ENCODE measurements at regions not wholly inside any gene's neighbourhood (a gene's known extent, or its start where the extent isn't known, plus 50 kb on each side); places are given as distances from the start of the nearest gene placed in this dataset.

DNA sequence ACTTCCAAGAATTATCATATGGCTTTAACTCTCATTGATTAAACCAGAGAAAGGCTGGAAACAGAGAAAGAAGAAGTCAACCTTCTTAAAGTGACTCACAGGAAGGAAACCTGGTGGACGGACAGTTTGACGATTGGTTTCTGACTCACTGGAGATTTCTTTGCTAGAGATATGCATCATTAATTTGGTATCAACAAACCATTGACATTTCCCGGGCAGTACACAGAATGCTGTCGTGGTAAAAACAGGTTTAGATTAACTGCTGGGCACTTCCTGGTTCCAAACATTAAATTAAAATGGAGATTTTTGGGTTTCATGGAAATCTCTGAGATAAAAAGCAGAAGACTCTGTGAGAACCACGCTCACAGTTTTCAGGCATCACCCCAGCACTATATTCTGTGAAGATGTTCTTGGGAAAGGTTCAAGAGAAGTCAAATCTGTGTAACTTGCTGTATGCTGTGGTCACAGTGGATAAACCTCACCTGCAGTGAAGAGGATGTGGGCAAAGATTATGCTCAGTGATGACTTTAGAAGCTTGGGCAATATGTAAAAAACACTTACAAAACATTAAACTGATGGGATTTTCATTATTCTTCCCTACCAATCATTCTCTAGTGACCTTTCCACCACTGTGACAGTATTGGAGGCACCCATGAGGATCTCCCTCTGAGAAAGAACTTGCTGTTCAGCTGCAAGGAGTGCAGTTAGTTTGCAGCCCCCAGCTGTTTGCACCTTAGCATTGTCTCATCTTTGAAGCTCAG is 61.1 kb upstream of the CD44 start:
- DNase-seq (ENCODE audit: low read depth): no peak

DNA sequence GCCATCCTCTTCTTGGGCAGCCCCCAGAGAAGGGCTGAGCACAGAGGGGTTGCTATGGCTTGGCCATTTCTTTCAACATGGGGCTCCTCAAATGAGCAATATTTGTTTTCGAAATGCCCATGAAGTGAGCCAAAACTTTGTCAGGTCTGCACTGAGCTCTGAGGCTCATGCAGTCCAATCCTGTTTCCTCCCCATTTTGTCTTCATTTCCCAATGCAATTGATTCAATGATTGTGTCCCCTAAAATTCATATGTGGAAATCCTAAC is 60.6 kb upstream of the CD44 start:
- no peak for DNase-seq (ENCODE audit: low read depth)

DNA sequence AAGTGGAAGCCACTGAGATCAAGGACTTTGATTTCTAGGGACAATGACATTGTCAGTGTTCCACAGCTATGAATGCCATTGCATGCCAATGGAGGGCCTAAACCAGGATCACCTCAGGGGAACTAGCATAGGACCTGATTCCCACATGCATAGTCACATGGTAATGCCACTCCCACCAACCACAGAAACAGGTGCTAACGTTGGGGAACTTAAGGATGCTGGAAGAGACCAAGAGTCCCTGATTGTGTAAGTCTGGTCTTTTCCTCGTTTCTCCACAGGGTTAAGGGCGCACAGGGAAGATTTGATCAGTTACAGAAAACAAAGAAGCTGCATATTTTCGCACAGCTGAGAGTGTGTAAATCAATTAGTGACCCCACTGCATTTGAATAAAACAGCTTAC is 59.4 kb upstream of the CD44 start:
- no peak for DNase-seq (ENCODE audit: low read depth)

DNA sequence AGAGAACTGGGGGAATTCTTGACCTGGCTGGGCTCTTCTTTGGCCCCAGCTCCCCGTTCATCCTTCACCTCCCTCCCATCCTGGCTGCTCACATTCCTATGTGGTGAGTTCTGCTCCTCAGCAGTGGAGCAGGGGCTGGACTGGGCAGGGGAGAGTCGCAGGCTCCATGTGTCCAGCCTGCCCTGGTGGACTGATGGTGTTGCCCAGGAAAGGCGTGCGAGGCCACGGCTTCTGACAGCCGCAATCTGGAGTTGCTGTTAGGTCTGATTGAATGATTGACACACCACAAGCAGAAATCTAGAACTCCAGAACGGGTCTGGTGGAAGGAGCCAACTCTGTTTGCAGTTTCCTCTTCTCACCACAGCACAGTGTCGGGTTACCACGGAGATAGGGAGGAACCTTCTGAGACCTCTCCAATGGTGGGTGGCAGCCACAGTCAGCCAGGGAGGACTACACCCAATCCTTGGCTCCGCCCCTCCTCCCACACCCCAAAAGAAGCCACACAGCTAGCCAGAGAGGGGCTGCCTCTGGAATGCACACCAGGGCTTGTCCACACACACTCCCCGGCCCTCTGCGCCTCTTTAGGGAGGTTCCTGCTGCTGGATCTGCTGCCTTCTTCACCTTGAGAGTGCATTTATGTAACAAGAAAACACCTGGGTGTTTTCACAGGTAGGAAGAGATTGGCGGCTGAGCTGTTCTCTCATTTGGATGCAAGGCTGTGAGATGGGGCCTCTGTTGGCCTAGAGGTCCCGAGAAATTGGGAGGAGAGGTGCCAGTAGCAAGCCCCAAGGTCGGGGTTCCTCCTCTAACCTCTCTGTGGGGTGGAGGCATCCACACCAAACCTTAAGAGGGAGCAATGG is 56.4 kb upstream of the CD44 start:
- DNase-seq (ENCODE audit: low read depth): peak; percentile 91

DNA sequence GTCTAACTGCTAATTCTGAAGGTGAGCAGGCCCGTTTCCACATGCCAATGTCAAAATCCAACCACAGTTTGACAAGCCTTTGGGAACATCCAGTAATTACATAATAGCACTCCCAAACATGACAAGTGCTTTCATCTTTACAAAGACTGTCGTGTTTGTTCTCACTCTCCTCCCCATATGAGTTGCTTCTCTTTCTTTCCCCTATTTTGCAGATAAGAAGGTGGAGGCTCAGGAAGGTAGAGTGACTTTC is 55.9 kb upstream of the CD44 start:
- DNase-seq (ENCODE audit: low read depth): no peak

DNA sequence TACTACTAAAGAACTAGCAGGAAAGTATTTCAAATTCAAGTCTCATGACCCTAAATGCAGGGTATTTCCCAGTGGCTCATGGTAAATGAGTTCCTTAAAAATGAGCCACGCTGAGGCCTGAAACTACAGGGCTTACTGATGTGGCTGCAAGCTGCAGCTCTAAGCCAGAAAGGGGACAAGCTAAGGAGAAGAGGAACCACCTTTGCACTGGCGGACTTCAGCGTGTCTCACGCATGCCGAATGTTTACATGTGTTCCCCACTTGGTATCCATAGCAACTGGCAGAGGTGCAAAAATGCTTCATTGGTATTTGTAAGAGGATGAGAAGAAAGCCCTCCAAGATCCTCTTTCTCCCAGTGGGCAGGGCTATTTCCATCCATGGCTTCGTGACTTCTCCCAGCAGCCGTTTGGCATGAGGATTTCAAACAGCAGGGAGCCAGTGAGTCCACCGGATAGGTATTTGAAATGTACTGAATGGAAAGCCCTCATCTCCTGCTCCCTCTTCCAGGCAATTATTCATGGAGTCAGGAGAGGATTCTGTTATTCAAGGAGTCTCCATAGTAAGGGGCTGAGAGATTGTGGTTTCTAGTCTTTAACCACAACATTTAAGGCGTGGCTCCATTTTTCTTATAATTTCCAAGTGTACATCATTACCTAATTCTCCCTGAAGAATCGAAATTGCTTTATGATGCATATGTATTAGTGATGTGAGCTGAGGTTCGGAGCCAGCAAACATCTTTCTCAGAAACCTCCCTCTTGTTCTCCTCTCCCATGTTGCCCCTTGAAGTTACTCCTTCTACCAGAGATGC is 55.3 kb upstream of the CD44 start:
- DNase-seq (ENCODE audit: low read depth): no peak

DNA sequence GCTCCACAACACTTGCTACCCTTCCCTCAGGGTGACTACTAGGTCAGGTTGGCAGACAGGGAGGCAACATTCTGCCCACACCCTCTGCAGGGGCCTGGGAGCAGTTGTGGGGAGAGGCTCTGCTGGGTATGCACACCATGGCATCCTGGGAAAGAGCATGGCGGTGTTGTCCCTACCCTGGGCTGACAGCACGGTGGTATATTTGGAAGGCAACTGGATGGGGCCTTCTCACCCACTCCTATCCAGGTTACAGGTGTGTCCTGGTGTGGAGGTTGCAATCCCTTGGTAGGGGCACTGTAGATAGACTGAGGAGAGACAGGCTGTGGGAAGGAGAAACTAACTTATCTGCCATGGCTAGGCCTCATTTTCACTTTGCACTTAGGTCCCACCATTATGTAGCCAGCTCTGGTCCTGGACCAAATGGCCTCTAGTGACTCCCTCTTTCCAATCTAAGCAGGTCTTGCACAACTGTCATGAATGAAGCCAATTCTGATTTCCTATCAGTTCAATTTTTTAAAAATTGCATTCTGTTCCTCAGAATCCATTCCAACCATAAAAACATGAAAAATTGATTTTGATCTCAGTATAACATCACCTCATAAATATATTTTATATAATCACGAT is 54.0 kb upstream of the CD44 start:
- no peak for DNase-seq (ENCODE audit: low read depth)

DNA sequence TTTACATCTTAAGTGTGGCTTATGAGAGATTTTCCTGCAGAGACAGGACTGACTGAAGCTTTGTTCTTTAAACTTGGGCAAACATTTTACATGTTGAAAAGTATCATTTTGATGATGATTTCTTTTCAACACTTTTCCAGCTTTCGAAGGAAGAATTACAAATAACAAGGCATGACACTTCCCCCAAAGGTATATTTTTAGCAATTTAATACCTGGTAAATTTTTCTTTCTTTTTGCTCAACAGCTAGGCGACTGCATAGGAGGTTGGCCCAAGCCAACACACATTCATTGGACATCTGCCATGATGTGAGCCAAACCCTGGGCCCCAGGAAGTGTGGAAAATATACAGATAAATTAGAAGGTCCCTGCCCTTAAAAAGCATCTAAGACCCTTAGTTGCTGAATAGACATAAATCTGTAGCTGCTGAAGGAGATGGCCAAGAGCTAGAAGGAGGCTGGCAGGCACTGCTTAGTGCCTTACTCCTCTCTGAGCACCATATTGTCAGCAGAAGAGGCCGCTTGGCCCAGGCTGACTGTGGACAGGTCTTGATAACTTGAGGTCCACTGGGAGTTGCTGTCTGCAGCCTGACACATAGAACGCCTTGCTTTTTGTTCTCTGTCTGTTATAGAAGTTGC is 53.3 kb upstream of the CD44 start:
- no peak for DNase-seq (ENCODE audit: low read depth)

DNA sequence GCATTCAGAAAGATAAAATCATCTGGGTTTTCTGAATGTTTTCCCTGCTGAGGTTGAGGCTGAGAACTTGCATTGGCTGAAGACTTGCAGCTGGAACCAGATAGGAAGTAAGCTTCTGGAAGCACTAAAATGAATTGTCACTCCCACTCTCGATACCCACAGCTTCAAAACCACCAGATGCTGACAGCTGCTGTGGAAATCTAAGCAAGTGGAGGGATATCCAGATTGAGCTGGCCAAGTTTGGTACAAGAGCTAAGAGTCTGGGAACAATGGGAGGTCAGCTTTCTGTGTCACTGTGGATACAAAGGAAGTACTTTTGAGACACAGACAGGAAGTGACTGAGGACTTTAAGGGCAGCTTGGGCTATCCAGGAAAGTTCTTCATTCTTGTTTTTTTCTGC is 51.3 kb upstream of the CD44 start:
- DNase-seq (ENCODE audit: low read depth): no peak

DNA sequence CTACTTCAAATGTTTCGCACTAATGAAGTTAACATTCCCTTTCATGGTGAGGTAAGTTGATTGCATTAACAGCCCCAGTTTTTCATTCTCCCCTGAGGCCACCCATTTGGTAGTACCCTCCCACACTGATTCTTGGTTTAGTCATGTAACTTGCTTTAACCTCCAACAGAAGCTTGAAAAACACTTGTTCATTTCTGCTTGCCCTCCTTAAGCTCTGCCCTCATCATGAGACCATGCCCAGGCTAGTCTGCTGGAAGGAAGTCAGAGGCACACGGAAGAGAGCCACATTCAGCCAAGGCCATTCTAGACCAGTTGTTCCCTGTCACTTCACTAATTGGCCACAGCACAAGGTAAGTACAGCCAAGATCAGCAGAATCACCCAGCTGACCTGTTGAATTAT is 50.7 kb upstream of the CD44 start:
- DNase-seq (ENCODE audit: low read depth): no peak

DNA sequence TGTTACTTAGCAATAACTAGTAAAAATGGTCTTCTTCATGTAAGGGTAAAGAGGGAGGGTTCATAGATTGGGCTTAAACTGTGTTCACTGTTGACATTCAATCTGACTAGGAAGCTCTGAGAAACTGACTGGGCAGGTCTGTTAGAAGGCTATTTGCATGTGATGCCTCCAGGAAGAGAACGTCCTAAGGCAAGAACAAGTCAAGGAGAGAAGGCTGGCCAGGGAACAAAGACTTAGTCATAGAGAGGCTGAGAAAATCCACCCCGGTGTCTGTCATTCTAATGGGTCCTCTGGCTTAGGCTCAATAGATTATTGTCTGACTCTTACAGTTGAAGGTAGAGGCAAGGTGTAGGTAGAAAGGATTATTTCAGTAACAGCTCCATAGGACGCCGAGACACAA is 50.3 kb upstream of the CD44 start:
- DNase-seq (ENCODE audit: low read depth): no peak
